ENCODE measurements at regions not wholly inside any gene's neighbourhood (a gene's known extent, or its start where the extent isn't known, plus 50 kb on each side); places are given as distances from the start of the nearest gene placed in this dataset.

DNA sequence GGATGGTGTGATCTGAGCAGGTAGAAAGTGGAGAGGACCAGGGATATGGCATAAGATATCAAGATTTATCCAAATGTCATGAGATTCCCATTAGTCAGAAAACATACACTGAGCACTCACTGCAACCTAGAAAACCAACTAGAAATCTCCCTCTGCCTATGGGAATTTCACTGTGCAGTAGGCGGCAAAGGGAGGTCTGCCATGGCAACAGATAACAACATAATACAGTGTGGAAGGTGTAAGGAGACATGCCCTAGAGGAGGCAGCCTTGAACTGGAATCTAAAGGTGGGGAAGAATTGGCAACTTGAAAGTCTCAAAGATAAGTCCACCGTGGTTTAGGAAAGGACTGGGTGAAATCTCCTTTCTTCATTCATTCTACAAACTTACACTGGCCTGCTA lies 238.4 kb downstream of the ATG4C start:
- no peak for ATAC-seq
- Histone ChIP-seq H3K4me3 (no peak overlapping the region), H3K36me3 (no peaks in the 10 kb centered on the region), H3K4me1 (no peaks in the 10 kb centered on the region), H3K27ac (no peak overlapping the region), H3K9me3 (no peaks in the 10 kb centered on the region), H3K27me3 (ENCODE audit: low read depth) (no peaks in the 10 kb centered on the region)
- DNase-seq, result no peak
- TF ChIP-seq, protein P1, sequence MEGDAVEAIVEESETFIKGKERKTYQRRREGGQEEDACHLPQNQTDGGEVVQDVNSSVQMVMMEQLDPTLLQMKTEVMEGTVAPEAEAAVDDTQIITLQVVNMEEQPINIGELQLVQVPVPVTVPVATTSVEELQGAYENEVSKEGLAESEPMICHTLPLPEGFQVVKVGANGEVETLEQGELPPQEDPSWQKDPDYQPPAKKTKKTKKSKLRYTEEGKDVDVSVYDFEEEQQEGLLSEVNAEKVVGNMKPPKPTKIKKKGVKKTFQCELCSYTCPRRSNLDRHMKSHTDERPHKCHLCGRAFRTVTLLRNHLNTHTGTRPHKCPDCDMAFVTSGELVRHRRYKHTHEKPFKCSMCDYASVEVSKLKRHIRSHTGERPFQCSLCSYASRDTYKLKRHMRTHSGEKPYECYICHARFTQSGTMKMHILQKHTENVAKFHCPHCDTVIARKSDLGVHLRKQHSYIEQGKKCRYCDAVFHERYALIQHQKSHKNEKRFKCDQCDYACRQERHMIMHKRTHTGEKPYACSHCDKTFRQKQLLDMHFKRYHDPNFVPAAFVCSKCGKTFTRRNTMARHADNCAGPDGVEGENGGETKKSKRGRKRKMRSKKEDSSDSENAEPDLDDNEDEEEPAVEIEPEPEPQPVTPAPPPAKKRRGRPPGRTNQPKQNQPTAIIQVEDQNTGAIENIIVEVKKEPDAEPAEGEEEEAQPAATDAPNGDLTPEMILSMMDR (IDR thresholded peaks at IDR 0.05), result no peak
- intact Hi-C loops (cut with DNase I), result no loop called here

DNA sequence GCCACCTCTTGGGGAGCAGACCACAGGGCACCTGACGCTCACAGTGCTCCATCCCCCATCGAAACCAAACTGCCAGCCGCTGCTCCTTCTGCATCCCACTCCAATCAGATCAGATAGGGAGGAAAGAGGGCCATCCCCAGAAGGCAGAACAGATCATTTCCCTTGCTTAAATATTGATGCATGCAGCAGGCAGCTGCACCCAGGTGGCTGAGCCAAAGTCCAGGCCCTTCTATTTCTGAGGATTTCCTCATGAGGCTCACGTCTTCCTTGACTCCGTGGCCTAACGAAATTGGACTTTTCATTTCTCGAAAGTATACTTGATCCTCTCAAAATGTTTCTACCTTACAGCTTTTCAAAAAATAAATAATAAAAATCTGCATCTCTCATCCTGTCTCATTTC lies 239.2 kb downstream of the ATG4C start:
- Histone ChIP-seq H3K27me3 (ENCODE audit: low read depth) (no peaks in the 10 kb centered on the region), H3K36me3 (no peaks in the 10 kb centered on the region), H3K4me1 (no peaks in the 10 kb centered on the region), H3K4me3 (no peak overlapping the region), H3K9me3 (no peaks in the 10 kb centered on the region), H3K27ac (no peak overlapping the region)
- intact Hi-C loops (cut with DNase I), result no loop called here
- DNase-seq (no peak), ATAC-seq (no peak)
- TF ChIP-seq, protein P1 (IDR thresholded peaks at IDR 0.05), result no peak

DNA sequence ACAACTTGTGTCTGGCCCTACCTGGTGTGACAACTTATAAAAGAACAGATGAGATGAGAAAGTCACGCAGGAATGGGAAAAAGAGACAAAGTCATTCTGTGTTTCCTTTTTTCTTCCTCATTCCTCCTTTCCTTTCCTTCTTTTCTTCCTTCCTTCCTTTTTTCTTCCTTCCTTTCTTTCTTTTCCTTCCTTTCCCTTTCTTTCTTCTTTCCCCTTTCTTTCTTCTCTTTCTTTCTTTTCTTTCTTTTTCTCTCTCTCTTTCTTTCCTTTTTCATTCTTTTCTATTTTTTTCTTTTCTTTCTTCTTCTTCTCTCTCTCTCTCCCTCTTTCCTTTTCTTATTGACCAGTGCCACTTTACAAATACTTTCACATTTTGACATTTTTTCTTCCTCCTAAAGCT lies 239.7 kb downstream of the ATG4C start:
- no peak overlapping the region for H3K27ac ChIP-seq
- no peaks in the 10 kb centered on the region for H3K36me3 ChIP-seq
- DNase-seq, result no peak
- ATAC-seq, result no peak
- no peaks in the 10 kb centered on the region for H3K27me3 ChIP-seq (ENCODE audit: low read depth)
- no peaks in the 10 kb centered on the region for H3K9me3 ChIP-seq
- no peaks in the 10 kb centered on the region for H3K4me1 ChIP-seq
- no peak overlapping the region for H3K4me3 ChIP-seq
- TF ChIP-seq, protein P1 (IDR thresholded peaks at IDR 0.05), result no peak
- intact Hi-C loops (cut with DNase I), result no loop called here

DNA sequence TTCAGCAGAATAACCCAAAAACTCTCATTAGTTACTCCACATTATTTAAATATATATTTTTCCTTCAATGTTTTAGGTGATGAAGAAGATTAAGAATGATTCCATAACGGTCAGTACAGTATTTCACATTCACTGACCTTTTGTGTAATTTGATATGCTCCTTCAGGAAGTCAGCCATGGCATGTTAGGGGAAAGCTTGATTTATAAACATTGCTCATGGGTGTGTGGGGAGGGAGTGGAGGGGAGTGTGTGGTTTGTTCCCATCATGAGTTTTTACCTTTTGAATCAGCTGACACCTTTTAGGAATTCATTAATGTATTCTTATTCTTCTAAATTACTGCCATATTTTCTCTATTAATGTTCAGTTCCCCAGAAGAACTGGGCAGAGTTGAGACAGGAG lies 240.2 kb downstream of the ATG4C start:
- H3K4me1 ChIP-seq, result no peaks in the 10 kb centered on the region
- H3K27ac ChIP-seq, result no peak overlapping the region
- TF ChIP-seq, protein P1 (IDR thresholded peaks at IDR 0.05), result no peak
- H3K36me3 ChIP-seq, result no peaks in the 10 kb centered on the region
- intact Hi-C loops (cut with DNase I), result no loop called here
- H3K4me3 ChIP-seq, result no peak overlapping the region
- ATAC-seq, result no peak
- DNase-seq, result no peak
- H3K9me3 ChIP-seq, result no peaks in the 10 kb centered on the region
- H3K27me3 ChIP-seq (ENCODE audit: low read depth), result no peaks in the 10 kb centered on the region

DNA sequence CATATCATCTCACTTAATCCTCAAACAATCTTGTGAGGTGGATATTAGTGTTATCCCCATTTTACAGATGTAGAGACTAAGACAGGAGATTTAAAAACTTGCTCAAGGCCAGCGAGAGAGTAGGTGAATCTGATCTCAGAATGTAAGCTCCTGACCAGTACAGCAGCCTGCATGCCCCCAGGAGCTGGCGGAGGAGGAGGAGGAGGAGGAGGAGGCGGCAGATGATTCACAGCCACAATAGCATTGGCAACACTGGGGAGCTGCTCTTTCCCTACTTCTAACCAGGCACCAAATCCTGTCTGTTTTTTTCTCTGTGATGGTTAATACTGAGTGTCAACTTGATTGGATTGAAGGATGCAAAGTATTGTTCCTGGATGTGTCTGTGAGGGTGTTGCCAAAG lies 243.2 kb downstream of the ATG4C start:
- no peaks in the 10 kb centered on the region for H3K4me1 ChIP-seq
- intact Hi-C loops (cut with DNase I), result no loop called here
- H3K4me3 ChIP-seq, result no peak overlapping the region
- no peaks in the 10 kb centered on the region for H3K27me3 ChIP-seq (ENCODE audit: low read depth)
- H3K36me3 ChIP-seq, result no peaks in the 10 kb centered on the region
- ATAC-seq, result no peak
- H3K27ac ChIP-seq, result no peak overlapping the region
- no peak for DNase-seq
- TF ChIP-seq, protein P1 (IDR thresholded peaks at IDR 0.05), result no peak
- H3K9me3 ChIP-seq, result no peaks in the 10 kb centered on the region

DNA sequence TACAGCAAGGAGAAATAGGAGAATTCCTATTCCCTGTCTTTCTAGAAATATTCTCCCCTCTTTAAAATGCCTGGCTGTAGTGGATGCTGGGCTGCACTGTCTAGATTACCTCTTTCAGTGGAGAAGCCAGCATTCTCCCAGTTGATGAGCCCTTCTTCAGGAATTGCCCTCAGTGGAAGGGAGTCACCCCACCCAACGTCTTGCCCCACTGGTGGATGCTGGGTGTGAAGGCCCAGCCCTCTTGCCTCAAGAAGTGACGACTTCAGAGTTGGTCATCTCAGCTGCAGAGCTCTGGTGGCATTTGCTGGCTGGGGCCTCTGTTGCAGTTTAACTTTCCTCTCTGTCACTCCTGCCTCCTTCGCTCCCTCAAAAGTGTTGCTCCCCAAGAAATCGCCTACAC lies 248.2 kb downstream of the ATG4C start:
- TF ChIP-seq, protein P1 (IDR thresholded peaks at IDR 0.05), result no peak
- Histone ChIP-seq H3K4me3 (no peak overlapping the region), H3K4me1 (no peaks in the 10 kb centered on the region), H3K9me3 (no peaks in the 10 kb centered on the region), H3K27ac (no peak overlapping the region), H3K36me3 (no peaks in the 10 kb centered on the region), H3K27me3 (ENCODE audit: low read depth) (no peaks in the 10 kb centered on the region)
- intact Hi-C loops (cut with DNase I), result no loop called here
- no peak for ATAC-seq
- no peak for DNase-seq

Measured in lower lobe of right lung (tissue), 2 donors.